Fibroblast of gingiva (primary cell): ENCODE measurements at regions not wholly inside any gene's neighbourhood (a gene's known extent, or its start where the extent isn't known, plus 50 kb on each side); places are given as distances from the start of the nearest gene placed in this dataset.

Source experiments
- DNase-seq: peaks from one replicate; pipeline ENCODE4 v3.0.0-alpha.2; 2011; ENCODE audit warnings: low read depth

GRCh38 chr1:218679988-218680748 is 335.0 kb downstream of the TGFB2 start:
- DNase-seq, result peak; percentile 81

GRCh38 chr1:218683242-218683641 is 338.1 kb downstream of the TGFB2 start:
- DNase-seq, result peak; percentile 7

DNA sequence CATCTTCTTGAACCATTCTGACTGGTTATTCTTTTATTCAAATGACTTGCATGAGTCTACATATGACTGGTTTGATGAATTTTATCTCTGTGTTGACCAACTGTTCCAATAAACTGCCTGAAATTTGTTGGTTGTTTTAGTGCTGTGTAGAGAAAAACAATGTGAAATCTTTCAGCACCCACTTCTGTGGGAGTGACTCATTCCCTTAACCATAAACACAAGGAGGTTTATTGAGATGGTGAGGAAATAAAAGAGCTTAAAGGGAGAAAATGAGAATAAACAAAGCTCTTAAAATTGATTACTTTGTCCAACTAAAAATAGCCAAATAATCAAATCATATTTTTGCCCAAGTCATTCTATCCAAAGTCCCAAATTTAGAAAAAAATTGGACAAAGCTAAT is 341.1 kb downstream of the TGFB2 start:
- peak; percentile 71 for DNase-seq

GRCh38 chr1:218686761-218687160 is 341.6 kb downstream of the TGFB2 start:
- no peak for DNase-seq

DNA sequence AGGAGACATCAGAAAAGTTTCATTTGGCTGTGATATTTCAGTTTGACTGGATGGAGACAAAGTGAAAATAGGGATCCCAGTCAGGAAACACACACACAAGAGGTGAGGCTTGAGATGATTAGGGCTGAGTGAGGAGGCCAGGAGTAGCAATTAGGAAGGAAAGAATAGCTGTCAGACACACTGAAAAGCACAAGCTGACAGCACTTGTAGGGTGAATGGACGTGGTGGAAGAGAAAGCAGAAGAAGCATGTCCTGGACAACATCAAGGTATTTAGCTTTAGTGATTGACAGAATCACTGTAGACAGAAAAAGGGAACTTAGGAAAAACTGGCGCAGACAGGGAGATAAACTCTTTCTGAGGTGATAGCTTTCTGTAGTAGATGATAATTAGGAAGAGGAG is 347.7 kb downstream of the TGFB2 start:
- no peak for DNase-seq

- DNase-seq, result no peak
These were observed 348.5 kb downstream of the TGFB2 start for GRCh38 chr1:218693599-218693998.

GRCh38 chr1:218694085-218694484 is 348.9 kb downstream of the TGFB2 start:
- DNase-seq, result no peak

DNA sequence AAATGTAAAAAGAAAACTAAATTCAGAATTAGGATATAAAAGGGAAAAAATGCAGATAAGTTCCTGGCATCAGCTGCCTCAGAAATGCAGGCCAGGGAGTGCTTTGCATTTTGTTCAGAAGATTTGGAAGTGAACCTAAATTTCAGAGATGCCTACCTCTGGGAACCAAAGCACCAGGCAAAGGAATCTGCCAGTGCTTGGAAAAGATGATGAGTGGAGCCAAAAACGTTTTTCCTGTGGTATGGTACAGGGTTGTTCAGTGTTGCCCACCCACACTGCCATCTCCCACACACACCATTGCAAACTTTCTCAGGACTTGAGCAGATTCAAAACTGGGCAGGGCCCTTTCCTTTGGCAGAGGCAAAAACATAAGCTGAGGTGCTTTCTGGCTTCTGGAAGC is 349.5 kb downstream of the TGFB2 start:
- DNase-seq, result no peak

GRCh38 chr1:218695525-218695924 is 350.4 kb downstream of the TGFB2 start:
- no peak for DNase-seq

- DNase-seq, result peak; percentile 52
These were observed 353.0 kb downstream of the TGFB2 start for GRCh38 chr1:218698141-218698540.

DNA sequence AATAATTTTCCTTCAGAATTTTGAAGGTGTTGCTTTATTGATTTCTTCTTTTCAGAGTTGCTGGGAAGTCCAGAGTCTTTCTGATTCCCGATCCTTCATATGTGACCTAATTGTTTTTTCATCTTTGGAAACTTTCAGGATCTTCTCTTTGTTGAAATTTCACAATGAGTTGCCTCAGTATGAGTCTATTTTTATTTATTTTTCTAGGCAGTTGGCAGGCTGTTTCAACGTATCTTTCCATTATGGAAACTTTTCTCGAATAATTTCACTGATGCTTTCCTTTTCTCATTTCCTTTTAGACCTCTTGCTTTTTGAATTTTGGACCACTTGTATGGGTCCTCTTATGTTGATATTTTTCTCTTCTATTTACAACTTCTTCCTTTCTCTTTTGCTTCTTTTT is 354.3 kb downstream of the TGFB2 start:
- peak; percentile 66 for DNase-seq

GRCh38 chr1:218699865-218700264 is 354.7 kb downstream of the TGFB2 start:
- DNase-seq, result no peak

DNA sequence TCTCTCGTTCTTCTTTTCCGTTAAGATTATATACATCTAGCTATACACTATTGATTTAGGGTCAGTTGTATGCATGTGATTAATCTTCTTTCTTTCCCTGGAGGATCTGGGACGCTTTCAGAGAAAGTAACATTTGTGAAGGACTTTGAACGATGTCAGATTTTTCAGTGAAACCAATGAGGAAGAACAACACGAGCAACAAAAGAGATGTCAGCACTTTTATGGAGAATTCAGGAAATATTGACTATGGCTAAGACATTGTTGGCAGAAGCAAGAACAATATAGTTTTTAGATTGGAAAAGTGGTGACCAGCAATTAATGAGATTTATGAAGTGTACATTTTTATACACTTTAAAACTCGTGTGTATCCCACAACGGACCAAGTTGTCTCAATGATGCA is 355.5 kb downstream of the TGFB2 start:
- DNase-seq, result no peak

DNA sequence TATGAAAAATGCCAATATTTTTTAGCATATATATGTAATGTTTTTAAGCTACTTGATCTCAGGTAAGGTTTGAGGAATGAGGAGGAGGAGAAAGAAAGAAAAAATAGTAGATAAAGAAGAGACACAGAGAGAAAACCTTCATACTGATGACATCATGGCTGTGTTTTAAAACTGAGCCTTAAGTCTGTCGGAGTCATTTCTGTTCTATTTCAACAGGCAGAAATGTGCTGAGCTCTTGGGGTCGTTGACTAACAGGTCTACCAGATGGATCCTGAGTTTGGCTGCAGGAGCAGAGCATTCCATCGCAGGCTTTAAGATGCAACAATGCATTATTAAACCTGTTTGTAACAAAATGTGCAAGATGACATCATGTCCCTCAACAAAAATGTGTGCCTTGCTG is 356.0 kb downstream of the TGFB2 start:
- DNase-seq, result no peak

GRCh38 chr1:218702775-218703174 is 357.6 kb downstream of the TGFB2 start:
- DNase-seq, result peak; percentile 40

DNA sequence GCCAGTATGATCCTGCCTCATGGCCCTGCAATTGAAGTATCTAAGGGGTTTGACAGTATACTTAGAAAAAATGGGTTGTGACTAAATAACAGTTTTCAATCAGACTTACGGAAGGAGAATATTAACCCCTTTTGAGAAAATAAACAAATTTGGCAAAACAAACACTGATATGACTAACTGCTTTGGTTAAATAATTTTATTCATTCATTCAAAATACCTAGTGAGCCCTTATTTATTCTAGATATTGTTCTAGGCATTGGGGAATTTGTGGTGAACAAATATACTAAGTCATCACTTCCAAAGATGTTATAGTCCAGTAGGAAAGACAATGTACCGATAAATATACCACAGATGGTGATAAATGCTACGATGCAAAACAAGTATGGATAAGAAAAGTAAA is 358.7 kb downstream of the TGFB2 start:
- DNase-seq, result no peak

DNA sequence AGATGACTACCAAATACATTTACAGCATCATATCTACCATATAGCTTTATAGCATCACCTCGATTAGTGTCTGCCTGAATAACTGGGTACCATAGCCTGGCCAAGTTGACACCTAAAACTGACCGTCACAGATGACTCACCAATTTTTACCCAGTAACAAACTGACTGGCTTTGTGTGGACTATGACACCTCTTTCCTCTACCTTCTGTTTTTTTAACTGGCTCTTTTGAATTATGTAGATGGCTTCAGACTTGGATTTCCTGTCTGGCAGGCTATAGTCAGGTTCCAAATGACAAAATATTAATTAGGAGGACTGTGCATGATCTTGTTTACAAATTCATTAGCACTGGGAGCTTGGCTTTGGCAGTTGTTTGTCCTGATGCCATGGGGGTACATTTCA is 360.3 kb downstream of the TGFB2 start:
- DNase-seq, result no peak

DNA sequence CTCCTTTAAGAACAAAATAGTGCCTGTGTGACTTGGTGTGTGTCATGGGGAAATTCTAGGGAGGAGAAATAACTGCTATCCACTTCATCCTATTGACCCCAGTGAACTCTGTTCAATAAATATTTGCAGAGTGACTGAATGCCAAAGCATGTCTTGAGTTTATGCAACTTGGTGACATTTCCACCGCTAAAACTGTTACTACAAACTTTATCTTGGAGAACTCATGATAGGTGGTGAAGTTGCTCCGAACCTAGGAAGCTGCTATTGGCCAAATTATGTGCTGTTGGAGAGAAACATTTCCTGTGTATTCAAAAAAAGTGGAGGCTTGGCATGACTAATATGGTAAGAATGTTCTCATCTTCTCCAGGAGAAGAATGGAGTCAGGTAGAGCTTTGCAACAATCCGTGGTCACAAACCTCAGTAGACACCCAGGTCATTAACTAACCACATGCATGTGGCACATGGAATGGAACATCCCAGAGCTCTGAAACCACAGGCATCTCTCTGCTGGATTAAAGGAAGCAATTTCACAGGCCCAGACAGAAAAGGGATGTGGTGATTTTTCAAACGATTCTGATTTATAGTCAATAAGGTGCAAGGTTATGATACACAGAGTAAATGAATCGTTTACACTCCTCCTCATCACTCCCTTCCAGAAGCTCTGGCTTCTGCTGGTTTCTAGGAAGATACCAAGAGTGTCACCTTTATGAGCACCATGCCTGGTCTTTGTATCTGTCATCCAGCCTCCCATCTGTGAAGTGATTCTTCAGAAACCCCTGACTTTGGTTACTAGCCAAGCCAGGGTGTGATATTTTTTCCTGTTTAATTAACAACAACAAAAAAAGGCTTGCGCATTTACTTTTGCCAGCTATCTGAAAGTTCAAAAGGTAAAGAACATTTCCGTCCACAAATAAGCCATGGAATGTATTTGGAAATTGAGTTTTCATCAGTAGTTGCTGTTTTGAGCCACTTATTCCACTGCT is 361.1 kb downstream of the TGFB2 start:
- DNase-seq, result peak; percentile 86

- DNase-seq, result no peak
These were observed 365.9 kb downstream of the TGFB2 start for GRCh38 chr1:218711001-218711400.

- peak; percentile 71 for DNase-seq
These were observed 366.9 kb downstream of the TGFB2 start for GRCh38 chr1:218711884-218712674.

GRCh38 chr1:218712677-218713076 is 367.5 kb downstream of the TGFB2 start:
- no peak for DNase-seq

GRCh38 chr1:218715961-218716669 is 371.0 kb downstream of the TGFB2 start:
- DNase-seq, result no peak
